ENCODE measurements at regions not wholly inside any gene's neighbourhood (a gene's known extent, or its start where the extent isn't known, plus 50 kb on each side); places are given as distances from the start of the nearest gene placed in this dataset.

- intact Hi-C loops (cut with DNase I; ENCODE audit: low total_unique reads) = no loop called here
- 57 to 85% methylated on average over 2 of the region's 2 CpGs for WGBS, 2 donors
- no peak for DNase-seq (ENCODE audit: low spot score in 2 of 2)
- no peak overlapping the region for H3K4me3 ChIP-seq (ENCODE audit: low read depth, poor library complexity, severe bottlenecking)
- TF ChIP-seq CTCF (IDR thresholded peaks at IDR 0.05) (no peak), POLR2A (IDR thresholded peaks at IDR 0.05) (no peak)
These were observed 118.7 kb downstream of the FHIP1A start for GRCh38 chr4:151527699-151528098.

GRCh38 chr4:151529187-151529586 lies 120.2 kb downstream of the FHIP1A start:
- intact Hi-C loops (cut with DNase I; ENCODE audit: low total_unique reads) = no loop called here
- TF ChIP-seq POLR2A (IDR thresholded peaks at IDR 0.05) (no peak), CTCF (IDR thresholded peaks at IDR 0.05) (no peak)
- H3K4me3 ChIP-seq (ENCODE audit: low read depth, poor library complexity, severe bottlenecking) = no peak overlapping the region
- WGBS, 2 donors = 85 to 94% methylated on average over 2 of the region's 2 CpGs
- DNase-seq (ENCODE audit: low spot score in 2 of 2) = no peak

- no peak overlapping the region for H3K4me3 ChIP-seq (ENCODE audit: low read depth, poor library complexity, severe bottlenecking)
- 65 to 78% methylated on average over 2 of the region's 2 CpGs for WGBS, 2 donors
- TF ChIP-seq CTCF (IDR thresholded peaks at IDR 0.05) (no peak), POLR2A (IDR thresholded peaks at IDR 0.05) (no peak)
- no peak for DNase-seq (ENCODE audit: low spot score in 2 of 2)
- intact Hi-C loops (cut with DNase I; ENCODE audit: low total_unique reads) = no loop called here
These were observed 121.3 kb downstream of the FHIP1A start for GRCh38 chr4:151530230-151530629.

- WGBS, 2 donors = 35 to 47% methylated on average over 1 of the region's 1 CpG
- intact Hi-C loops (cut with DNase I; ENCODE audit: low total_unique reads) = no loop called here
- no peak for TF ChIP-seq POLR2A (IDR thresholded peaks at IDR 0.05)
- DNase-seq (ENCODE audit: low spot score in 2 of 2) = no peak
- H3K4me3 ChIP-seq (ENCODE audit: low read depth, poor library complexity, severe bottlenecking) = no peak overlapping the region
These were observed 121.8 kb downstream of the FHIP1A start for GRCh38 chr4:151530783-151531182.

- intact Hi-C loops (cut with DNase I; ENCODE audit: low total_unique reads) = no loop called here
- no peak for TF ChIP-seq CTCF (IDR thresholded peaks at IDR 0.05)
- no peak for TF ChIP-seq POLR2A (IDR thresholded peaks at IDR 0.05)
- 78 to 83% methylated on average over 6 of the region's 6 CpGs for WGBS, 2 donors
- no peak overlapping the region for H3K4me3 ChIP-seq (ENCODE audit: low read depth, poor library complexity, severe bottlenecking)
- DNase-seq (ENCODE audit: low spot score in 2 of 2) = no peak
These were observed 123.2 kb downstream of the FHIP1A start for GRCh38 chr4:151532001-151532708.

GRCh38 chr4:151534195-151534594 lies 125.2 kb downstream of the FHIP1A start:
- intact Hi-C loops (cut with DNase I; ENCODE audit: low total_unique reads) = no loop called here
- TF ChIP-seq CTCF (IDR thresholded peaks at IDR 0.05) = no peak
- TF ChIP-seq POLR2A (IDR thresholded peaks at IDR 0.05) = no peak
- WGBS, 2 donors = 42 to 47% methylated on average over 1 of the region's 1 CpG
- no peak for DNase-seq (ENCODE audit: low spot score in 2 of 2)
- H3K4me3 ChIP-seq (ENCODE audit: low read depth, poor library complexity, severe bottlenecking) = no peak overlapping the region

Data from lower leg skin (tissue), 4 donors.